ENCODE measurements at regions not wholly inside any gene's neighbourhood (a gene's known extent, or its start where the extent isn't known, plus 50 kb on each side); places are given as distances from the start of the nearest gene placed in this dataset.

GRCh38 chr15:79674124-79674465 is 222.7 kb downstream of the MTHFS start:
- Histone ChIP-seq H3K9ac (ENCODE audit: insufficient read depth, low read length) (no peak overlapping the region), H3K9me3 (ENCODE audit: control insufficient read depth, insufficient read depth, low read depth, low read length) (no peaks in the 10 kb centered on the region), H3K4me3 (replicated peaks in 1 of 4; ENCODE audit: control extremely low read depth in 1 of 4, insufficient read depth in 1 of 4, low read depth in 3 of 4, low read length in 4 of 4) (no peak overlapping the region), H3K27me3 (ENCODE audit: control insufficient read depth, insufficient read depth, low read length) (no peaks in the 10 kb centered on the region), H3K36me3 (ENCODE audit: control insufficient read depth, insufficient read depth, low read length) (no peaks in the 10 kb centered on the region), H2AFZ (ENCODE audit: low read length) (no peak overlapping the region), H3K4me1 (ENCODE audit: control insufficient read depth, extremely low read depth, insufficient read depth, low read length) (peaks cover 4% of the 10 kb centered on the region), H3K79me2 (ENCODE audit: control insufficient read depth, insufficient read depth, low read length) (no peaks in the 10 kb centered on the region), H3K4me2 (ENCODE audit: extremely low read depth, insufficient read depth, low read length) (no peak overlapping the region), H4K20me1 (ENCODE audit: control insufficient read depth, extremely low read depth, insufficient read depth, low read length) (no peaks in the 10 kb centered on the region), H3K27ac (ENCODE audit: insufficient read depth, low read length) (no peak overlapping the region)
- TF ChIP-seq CTCF (conservative IDR thresholded peaks at IDR 0.05 in 1 of 2, IDR thresholded peaks at IDR 0.05 in 1 of 2; ENCODE audit: low read depth in 1 of 2, low read length in 2 of 2) (no peak), EZH2 (IDR thresholded peaks at IDR 0.05; ENCODE audit: low read length, missing control alignments) (no peak)
- DNase-seq (ENCODE audit: low read depth in 2 of 2): no peak

DNA sequence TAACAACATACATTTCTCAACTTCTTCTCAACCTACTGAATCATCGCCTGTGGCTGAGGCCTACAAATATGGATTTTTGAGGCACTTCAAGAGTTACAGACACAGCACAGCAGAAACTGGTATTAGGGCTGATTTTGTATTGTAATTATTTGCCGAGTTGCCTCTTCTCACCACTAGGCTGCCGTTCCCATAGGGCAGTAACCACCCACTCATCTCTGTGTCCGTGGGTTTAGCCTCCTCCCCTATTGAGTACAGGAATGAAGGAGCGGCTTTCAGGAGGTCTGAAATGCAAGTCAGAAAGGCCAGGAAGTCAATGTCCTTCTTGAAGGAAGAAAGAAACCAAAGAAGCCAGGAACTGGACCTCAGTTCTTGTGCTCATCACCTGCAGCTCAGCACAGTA is 220.8 kb downstream of the MTHFS start:
- DNase-seq (ENCODE audit: low read depth in 2 of 2): no peak
- no peak overlapping the region for H3K27ac ChIP-seq (ENCODE audit: insufficient read depth, low read length)

DNA sequence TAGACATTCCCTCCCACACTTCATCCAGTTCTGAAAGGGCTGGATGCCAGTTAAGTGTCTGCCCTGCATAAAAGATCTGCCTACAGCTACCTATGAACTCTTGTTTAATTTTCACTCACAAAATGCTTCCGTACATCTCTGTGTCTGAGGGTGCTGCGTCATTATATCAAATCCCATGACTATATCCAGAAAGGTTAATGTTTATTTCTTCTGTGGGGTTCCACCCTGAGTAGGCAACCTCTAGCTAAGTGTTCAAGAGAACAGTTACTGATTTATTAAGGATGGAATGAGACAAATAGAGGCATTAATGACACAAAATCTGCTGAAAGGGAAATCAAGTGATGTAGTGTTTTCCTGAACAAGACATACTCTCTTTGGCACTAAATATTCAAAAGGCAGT is 220.2 kb downstream of the MTHFS start:
- H3K4me3 ChIP-seq (replicated peaks in 1 of 4; ENCODE audit: control extremely low read depth in 1 of 4, insufficient read depth in 1 of 4, low read depth in 3 of 4, low read length in 4 of 4): no peak overlapping the region
- H3K36me3 ChIP-seq (ENCODE audit: control insufficient read depth, insufficient read depth, low read length): no peaks in the 10 kb centered on the region
- no peak for DNase-seq (ENCODE audit: low read depth in 2 of 2)
- H3K4me1 ChIP-seq (ENCODE audit: control insufficient read depth, extremely low read depth, insufficient read depth, low read length): peaks cover 8% of the 10 kb centered on the region
- no peaks in the 10 kb centered on the region for H3K9me3 ChIP-seq (ENCODE audit: control insufficient read depth, insufficient read depth, low read depth, low read length)
- H4K20me1 ChIP-seq (ENCODE audit: control insufficient read depth, extremely low read depth, insufficient read depth, low read length): no peaks in the 10 kb centered on the region
- TF ChIP-seq CTCF (conservative IDR thresholded peaks at IDR 0.05 in 1 of 2, IDR thresholded peaks at IDR 0.05 in 1 of 2; ENCODE audit: low read depth in 1 of 2, low read length in 2 of 2): no peak
- no peak for TF ChIP-seq EZH2 (IDR thresholded peaks at IDR 0.05; ENCODE audit: low read length, missing control alignments)
- no peaks in the 10 kb centered on the region for H3K27me3 ChIP-seq (ENCODE audit: control insufficient read depth, insufficient read depth, low read length)
- no peak overlapping the region for H3K4me2 ChIP-seq (ENCODE audit: extremely low read depth, insufficient read depth, low read length)
- H3K27ac ChIP-seq (ENCODE audit: insufficient read depth, low read length): no peak overlapping the region
- H2AFZ ChIP-seq (ENCODE audit: low read length): no peak overlapping the region
- no peak overlapping the region for H3K9ac ChIP-seq (ENCODE audit: insufficient read depth, low read length)
- no peaks in the 10 kb centered on the region for H3K79me2 ChIP-seq (ENCODE audit: control insufficient read depth, insufficient read depth, low read length)

More for the DNA sequence above, 220.8 kb downstream of the MTHFS start:
- no peaks in the 10 kb centered on the region for H3K79me2 ChIP-seq (ENCODE audit: control insufficient read depth, insufficient read depth, low read length)
- H3K36me3 ChIP-seq (ENCODE audit: control insufficient read depth, insufficient read depth, low read length): no peaks in the 10 kb centered on the region
- H4K20me1 ChIP-seq (ENCODE audit: control insufficient read depth, extremely low read depth, insufficient read depth, low read length): no peaks in the 10 kb centered on the region
- TF ChIP-seq EZH2 (IDR thresholded peaks at IDR 0.05; ENCODE audit: low read length, missing control alignments) (no peak), CTCF (conservative IDR thresholded peaks at IDR 0.05 in 1 of 2, IDR thresholded peaks at IDR 0.05 in 1 of 2; ENCODE audit: low read depth in 1 of 2, low read length in 2 of 2) (no peak)
- H2AFZ ChIP-seq (ENCODE audit: low read length): no peak overlapping the region
- H3K9ac ChIP-seq (ENCODE audit: insufficient read depth, low read length): no peak overlapping the region
- no peaks in the 10 kb centered on the region for H3K27me3 ChIP-seq (ENCODE audit: control insufficient read depth, insufficient read depth, low read length)
- H3K9me3 ChIP-seq (ENCODE audit: control insufficient read depth, insufficient read depth, low read depth, low read length): no peaks in the 10 kb centered on the region
- no peak overlapping the region for H3K4me3 ChIP-seq (replicated peaks in 1 of 4; ENCODE audit: control extremely low read depth in 1 of 4, insufficient read depth in 1 of 4, low read depth in 3 of 4, low read length in 4 of 4)
- peaks cover 6% of the 10 kb centered on the region for H3K4me1 ChIP-seq (ENCODE audit: control insufficient read depth, extremely low read depth, insufficient read depth, low read length)
- H3K4me2 ChIP-seq (ENCODE audit: extremely low read depth, insufficient read depth, low read length): no peak overlapping the region
